ENCODE measurements at regions not wholly inside any gene's neighbourhood (a gene's known extent, or its start where the extent isn't known, plus 50 kb on each side); places are given as distances from the start of the nearest gene placed in this dataset.
A peak's percentile ranks its signal among the peaks of the same experiment; 100 is the strongest.
"Not testable (repeated sequence)": the region's sequence is repeated elsewhere in the genome, so short reads cannot be mapped to it uniquely, and the experiment has no call there.

DNA sequence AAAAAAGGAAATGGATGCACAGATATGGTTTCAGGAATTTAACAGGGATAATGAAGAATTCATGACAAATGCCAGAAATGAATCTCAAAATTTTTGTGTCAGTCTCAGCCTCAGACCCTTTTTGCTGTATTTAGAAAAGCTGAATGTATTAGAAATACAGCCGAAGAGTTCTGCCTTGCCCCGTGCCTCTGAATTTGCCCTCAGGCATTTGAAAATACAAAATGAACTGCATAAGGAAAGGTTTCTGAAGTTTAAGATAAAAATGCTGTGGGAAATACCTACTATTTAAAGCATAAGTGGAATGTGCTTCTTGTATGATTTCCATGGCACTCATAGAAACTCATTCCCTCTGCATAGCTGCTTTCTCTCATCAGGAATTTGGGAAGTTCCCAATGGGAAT lies 1580.6 kb downstream of the DPP10 start:
- H3K4me2 ChIP-seq = no peak overlapping the region
- H3K9me3 ChIP-seq = no peaks in the 10 kb centered on the region
- no peaks in the 10 kb centered on the region for H3K36me3 ChIP-seq
- H3K27ac ChIP-seq = no peak overlapping the region
- H4K20me1 ChIP-seq = no peaks in the 10 kb centered on the region
- no peak overlapping the region for H3K4me3 ChIP-seq
- TF ChIP-seq Cebpa-rat (IDR thresholded peaks at IDR 0.05) = no peak
- H3K27me3 ChIP-seq = no peaks in the 10 kb centered on the region
- H3K4me1 ChIP-seq = no peaks in the 10 kb centered on the region
- no peak overlapping the region for H3K9ac ChIP-seq

DNA sequence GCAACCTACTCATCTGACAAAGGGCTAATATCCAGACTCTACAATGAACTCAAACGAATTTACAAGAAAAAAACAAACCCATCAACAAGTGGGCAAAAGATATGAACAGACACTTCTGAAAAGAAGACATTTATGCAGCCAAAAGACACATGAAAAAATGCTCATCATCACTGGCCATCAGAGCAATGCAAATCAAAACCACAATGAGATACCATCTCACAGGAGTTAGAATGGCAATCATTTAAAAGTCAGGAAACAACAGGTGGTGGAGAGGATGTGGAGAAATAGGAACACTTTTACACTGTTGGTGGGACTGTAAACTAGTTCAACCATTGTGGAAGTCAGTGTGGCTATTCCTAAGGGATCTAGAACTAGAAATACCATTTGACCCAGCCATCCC lies 1596.3 kb downstream of the DPP10 start:
- H3K27ac ChIP-seq, H3K36me3 ChIP-seq, H4K20me1 ChIP-seq, H3K9me3 ChIP-seq, H3K27me3 ChIP-seq, H3K4me1 ChIP-seq, H3K4me2 ChIP-seq, H3K9ac ChIP-seq, H3K4me3 ChIP-seq: not testable (repeated sequence)

DNA sequence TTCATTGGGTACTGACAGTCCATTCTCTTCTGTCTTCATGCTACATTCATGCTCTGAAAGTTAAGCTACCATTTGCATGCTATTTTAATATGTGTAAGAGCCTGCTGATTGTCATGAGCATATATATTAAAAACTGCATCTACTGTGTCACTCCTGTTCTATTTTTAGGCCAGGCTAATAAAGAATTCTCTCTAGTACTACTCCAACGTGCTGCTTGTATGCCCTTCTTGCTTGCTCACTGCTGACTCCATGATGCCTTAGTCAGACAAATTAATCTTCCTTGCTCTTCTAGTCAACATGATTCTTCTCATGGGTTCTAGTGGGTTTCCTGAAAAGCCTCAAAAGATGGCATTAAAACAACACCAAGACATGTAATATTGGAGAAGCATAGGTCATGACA lies 1600.1 kb downstream of the DPP10 start:
- no peak overlapping the region for H3K9ac ChIP-seq
- H4K20me1 ChIP-seq = no peaks in the 10 kb centered on the region
- H3K9me3 ChIP-seq = no peaks in the 10 kb centered on the region
- H3K27me3 ChIP-seq = no peaks in the 10 kb centered on the region
- H3K4me3 ChIP-seq = no peak overlapping the region
- TF ChIP-seq Cebpa-rat (IDR thresholded peaks at IDR 0.05) = no peak
- H3K27ac ChIP-seq = no peak overlapping the region
- no peaks in the 10 kb centered on the region for H3K4me1 ChIP-seq
- H3K36me3 ChIP-seq = no peaks in the 10 kb centered on the region
- no peak overlapping the region for H3K4me2 ChIP-seq

DNA sequence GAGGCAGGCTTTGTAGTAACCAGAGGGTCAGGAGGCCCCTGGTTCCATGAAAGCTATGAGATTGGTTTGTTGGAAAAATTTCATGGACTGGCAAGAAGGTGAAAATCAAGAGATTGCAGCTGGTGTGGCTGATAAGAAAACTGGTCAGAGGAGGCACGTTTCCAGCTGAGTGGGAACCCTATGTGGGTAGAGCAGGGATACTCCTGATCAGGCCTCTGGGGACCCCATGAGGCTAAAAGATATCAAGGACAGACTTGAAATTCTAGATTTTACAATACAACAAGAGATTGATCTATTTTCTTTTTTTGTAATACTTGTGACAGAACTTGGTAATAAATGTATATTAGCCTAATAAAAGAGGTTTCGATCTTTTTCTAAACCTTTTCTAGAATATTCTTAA lies 1615.1 kb downstream of the DPP10 start:
- Histone ChIP-seq H4K20me1 (no peaks in the 10 kb centered on the region), H3K4me1 (no peaks in the 10 kb centered on the region)

GRCh38 chr2:116061023-116061422 lies 1618.6 kb downstream of the DPP10 start:
- no peak overlapping the region for H3K9ac ChIP-seq
- no peaks in the 10 kb centered on the region for H3K27me3 ChIP-seq
- H3K4me2 ChIP-seq = no peak overlapping the region
- no peak overlapping the region for H3K27ac ChIP-seq
- no peaks in the 10 kb centered on the region for H3K9me3 ChIP-seq
- no peak overlapping the region for H3K4me3 ChIP-seq
- TF ChIP-seq Cebpa-rat (IDR thresholded peaks at IDR 0.05) = no peak
- H4K20me1 ChIP-seq = no peaks in the 10 kb centered on the region
- H3K36me3 ChIP-seq = no peaks in the 10 kb centered on the region
- no peaks in the 10 kb centered on the region for H3K4me1 ChIP-seq

More for the DNA sequence above, 1615.1 kb downstream of the DPP10 start:
- Histone ChIP-seq H3K27ac (no peak overlapping the region), H3K4me2 (no peak overlapping the region), H3K27me3 (no peaks in the 10 kb centered on the region), H3K36me3 (no peaks in the 10 kb centered on the region), H3K9me3 (no peaks in the 10 kb centered on the region), H3K9ac (no peak overlapping the region), H3K4me3 (no peak overlapping the region)
- TF ChIP-seq Cebpa-rat (IDR thresholded peaks at IDR 0.05) = no peak

DNA sequence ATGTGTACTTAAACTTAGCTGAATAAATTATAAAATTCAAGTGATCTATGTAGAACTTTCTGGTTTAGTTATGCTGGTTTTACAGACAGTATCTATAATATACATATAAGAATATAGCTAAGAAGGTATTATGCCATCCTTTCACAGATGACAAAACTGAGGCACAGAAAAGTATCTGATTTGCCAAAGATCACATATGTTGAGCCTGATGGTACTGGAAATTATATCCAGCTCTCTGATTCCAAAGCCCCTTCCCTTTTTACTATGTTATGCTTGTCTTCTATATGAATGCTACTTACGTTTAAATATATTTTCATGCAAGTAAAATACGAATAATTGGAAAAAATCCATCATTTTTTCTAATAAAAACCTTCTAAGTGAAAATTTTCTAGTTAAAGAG lies 1631.3 kb downstream of the DPP10 start:
- TF ChIP-seq Cebpa-rat (IDR thresholded peaks at IDR 0.05) = no peak
- no peaks in the 10 kb centered on the region for H3K27me3 ChIP-seq
- no peak overlapping the region for H3K4me2 ChIP-seq
- H3K4me1 ChIP-seq = no peaks in the 10 kb centered on the region
- H3K9ac ChIP-seq = no peak overlapping the region
- no peak overlapping the region for H3K4me3 ChIP-seq
- no peaks in the 10 kb centered on the region for H3K36me3 ChIP-seq
- no peaks in the 10 kb centered on the region for H4K20me1 ChIP-seq
- no peak overlapping the region for H3K27ac ChIP-seq
- no peaks in the 10 kb centered on the region for H3K9me3 ChIP-seq

DNA sequence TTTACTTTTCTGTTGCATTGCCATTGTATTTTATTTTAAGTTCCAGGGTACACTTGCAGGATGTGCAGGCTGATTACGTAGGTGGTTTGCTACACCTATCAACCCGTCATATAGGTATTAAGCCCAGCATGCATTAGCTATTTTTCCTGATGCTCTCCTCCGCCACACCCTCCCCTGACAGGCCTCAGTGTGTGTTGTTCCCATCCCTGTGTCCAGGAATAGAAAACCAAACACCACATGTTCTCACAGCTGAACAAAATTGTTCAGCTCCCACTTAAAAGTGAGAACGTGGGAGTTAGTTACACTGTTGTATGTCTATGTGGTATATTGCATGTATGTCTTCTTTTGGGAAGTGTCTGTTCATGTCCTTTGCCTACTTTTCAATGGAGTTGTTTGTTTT lies 1631.7 kb downstream of the DPP10 start:
- Histone ChIP-seq H3K27ac (no peak overlapping the region), H3K9me3 (no peaks in the 10 kb centered on the region), H3K9ac (no peak overlapping the region), H3K36me3 (no peaks in the 10 kb centered on the region), H4K20me1 (no peaks in the 10 kb centered on the region), H3K4me2 (no peak overlapping the region), H3K4me1 (no peaks in the 10 kb centered on the region), H3K4me3 (no peak overlapping the region), H3K27me3 (no peaks in the 10 kb centered on the region)
- no peak for TF ChIP-seq Cebpa-rat (IDR thresholded peaks at IDR 0.05)

GRCh38 chr2:116088236-116088635 lies 1645.8 kb downstream of the DPP10 start:
- Histone ChIP-seq H3K9ac (no peak overlapping the region), H3K4me1 (no peaks in the 10 kb centered on the region), H3K27me3 (no peaks in the 10 kb centered on the region), H3K27ac (no peak overlapping the region), H4K20me1 (no peaks in the 10 kb centered on the region), H3K4me2 (no peak overlapping the region), H3K4me3 (no peak overlapping the region), H3K9me3 (no peaks in the 10 kb centered on the region), H3K36me3 (no peaks in the 10 kb centered on the region)
- TF ChIP-seq Cebpa-rat (IDR thresholded peaks at IDR 0.05) = no peak

DNA sequence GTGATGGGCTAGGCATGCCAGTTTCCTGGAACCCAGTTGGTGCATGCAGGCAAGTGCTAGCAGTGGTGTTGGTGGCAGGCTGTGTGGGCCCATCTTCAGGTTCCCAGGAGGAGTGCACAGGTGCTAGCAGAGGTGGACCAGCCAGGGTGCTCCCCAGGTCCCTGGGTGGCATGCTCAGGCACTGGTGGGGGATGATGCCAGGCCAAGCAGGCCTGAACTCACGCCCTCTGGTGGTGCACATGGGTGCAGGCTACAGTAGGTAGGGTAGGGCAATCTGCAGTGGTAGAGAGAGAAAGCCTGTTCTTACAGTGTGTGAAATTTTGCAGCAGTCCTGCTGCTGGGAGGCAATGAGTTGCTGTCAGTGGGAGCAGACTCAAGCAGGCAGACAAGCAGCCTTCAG lies 1651.8 kb downstream of the DPP10 start:
- H3K27me3 ChIP-seq = no peaks in the 10 kb centered on the region
- peaks cover 11% of the 10 kb centered on the region for H3K4me1 ChIP-seq
- no peaks in the 10 kb centered on the region for H3K36me3 ChIP-seq
- no peaks in the 10 kb centered on the region for H4K20me1 ChIP-seq
- no peak for TF ChIP-seq Cebpa-rat (IDR thresholded peaks at IDR 0.05)
- no peak overlapping the region for H3K4me3 ChIP-seq
- no peak overlapping the region for H3K9ac ChIP-seq
- H3K4me2 ChIP-seq = peak overlapping the region; percentile 34
- no peak overlapping the region for H3K27ac ChIP-seq
- H3K9me3 ChIP-seq = no peaks in the 10 kb centered on the region

- Histone ChIP-seq H4K20me1 (no peaks in the 10 kb centered on the region), H3K36me3 (no peaks in the 10 kb centered on the region), H3K4me1 (peaks cover 11% of the 10 kb centered on the region), H3K4me2 (no peak overlapping the region), H3K27me3 (no peaks in the 10 kb centered on the region), H3K9me3 (no peaks in the 10 kb centered on the region), H3K27ac (no peak overlapping the region), H3K9ac (no peak overlapping the region), H3K4me3 (no peak overlapping the region)
- TF ChIP-seq Cebpa-rat (IDR thresholded peaks at IDR 0.05) = no peak
These were observed 1653.2 kb downstream of the DPP10 start for GRCh38 chr2:116095636-116096035.

DNA sequence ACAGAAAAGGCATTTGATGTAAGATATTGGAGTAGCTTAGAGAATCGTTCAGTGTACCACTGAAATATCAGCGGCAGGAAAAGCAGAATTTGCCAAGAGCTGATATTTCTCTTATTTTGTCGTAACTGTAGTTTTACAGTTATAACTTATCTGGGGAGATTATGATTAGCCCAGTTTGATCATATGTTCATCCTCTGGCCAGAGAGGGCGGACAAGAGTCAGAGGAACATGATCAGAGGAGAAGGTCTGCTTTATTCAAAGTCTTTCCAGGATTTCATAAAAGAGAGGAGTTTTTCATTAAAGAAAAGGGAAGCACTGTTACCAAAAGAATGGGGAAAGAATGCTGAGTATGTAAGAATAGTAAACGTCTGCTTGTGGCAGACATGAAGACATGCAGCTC lies 1655.6 kb downstream of the DPP10 start:
- H3K36me3 ChIP-seq = no peaks in the 10 kb centered on the region
- no peak overlapping the region for H3K9ac ChIP-seq
- H3K27ac ChIP-seq = no peak overlapping the region
- no peaks in the 10 kb centered on the region for H3K27me3 ChIP-seq
- no peak for TF ChIP-seq Cebpa-rat (IDR thresholded peaks at IDR 0.05)
- no peak overlapping the region for H3K4me3 ChIP-seq
- H3K4me1 ChIP-seq = peaks cover 11% of the 10 kb centered on the region
- no peaks in the 10 kb centered on the region for H3K9me3 ChIP-seq
- H4K20me1 ChIP-seq = no peaks in the 10 kb centered on the region
- no peak overlapping the region for H3K4me2 ChIP-seq

Measured in BLaER1 (cell line).